ENCODE measurements at regions not wholly inside any gene's neighbourhood (a gene's known extent, or its start where the extent isn't known, plus 50 kb on each side); places are given as distances from the start of the nearest gene placed in this dataset.

- TF ChIP-seq EZH2 (IDR thresholded peaks at IDR 0.05; ENCODE audit: insufficient read depth, poor library complexity, severe bottlenecking), result no peak
- no peak for TF ChIP-seq EZH2phosphoT487 (IDR thresholded peaks at IDR 0.05; ENCODE audit: insufficient read depth, low read depth)
These were observed 629.0 kb downstream of the NR2F2 start for GRCh38 chr15:96959501-96959900.

All from GM23248 (cell line).